ENCODE measurements at regions not wholly inside any gene's neighbourhood (a gene's known extent, or its start where the extent isn't known, plus 50 kb on each side); places are given as distances from the start of the nearest gene placed in this dataset.

DNA sequence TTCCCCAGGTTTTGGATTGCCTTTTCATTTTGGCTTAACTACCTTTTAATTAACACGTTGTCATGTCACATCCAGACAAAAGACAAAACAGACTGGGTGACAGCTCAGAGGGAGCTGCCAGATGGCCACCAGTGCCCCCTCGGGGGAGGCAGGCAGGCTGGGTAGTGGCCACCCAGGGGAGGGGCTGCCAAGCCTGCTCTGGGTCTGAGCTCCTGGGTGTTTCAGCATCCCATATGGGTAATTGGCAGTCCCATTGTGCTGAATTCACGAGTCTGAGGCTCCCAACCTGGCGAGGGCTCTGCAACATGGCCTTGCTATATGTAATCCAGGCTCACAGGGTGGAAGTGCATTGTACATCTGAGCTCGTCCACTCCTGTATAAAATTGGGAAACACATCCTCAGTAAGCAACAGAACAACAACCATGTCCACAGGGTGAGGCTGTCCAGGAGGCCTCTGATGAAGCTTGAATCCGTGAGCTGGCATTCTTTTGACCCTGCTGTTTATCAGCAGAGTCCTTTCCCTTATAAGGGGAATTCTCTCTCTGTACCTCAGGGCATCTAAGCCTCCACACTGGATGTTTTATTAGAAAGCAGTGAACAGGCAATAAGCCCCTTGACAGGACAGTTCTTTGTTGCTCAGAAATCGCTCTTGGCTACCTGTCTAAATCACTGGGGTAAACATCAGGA is 111.7 kb upstream of the SLC22A23 start:
- Histone ChIP-seq H3K9me3 (ENCODE audit: low read depth, low read length, poor library complexity, severe bottlenecking) (no peaks in the 10 kb centered on the region), H3K27ac (ENCODE audit: low read depth, low read length, poor library complexity, severe bottlenecking) (no peak overlapping the region), H3K27me3 (replicated peaks; ENCODE audit: insufficient read depth, low read depth, low read length, poor library complexity) (no peaks in the 10 kb centered on the region), H3K36me3 (ENCODE audit: insufficient read depth, low read length, poor library complexity, severe bottlenecking) (no peaks in the 10 kb centered on the region), H3K4me3 (ENCODE audit: low read depth, low read length, poor library complexity, severe bottlenecking) (no peak overlapping the region), H3K4me1 (ENCODE audit: insufficient read depth, low read length, poor library complexity, severe bottlenecking) (no peaks in the 10 kb centered on the region)
- no TSS peak for BruUV-seq (replicated peaks)
- CTCF ChIA-PET, result no interaction called here
- DNase-seq (ENCODE audit: low spot score), result no peak
- POLR2A ChIA-PET (ENCODE audit: low non-redundant PET), result no interaction called here
- intact Hi-C loops (cut with micrococcal nuclease; ENCODE audit: unreplicated experiment), result no loop called here
- TF ChIP-seq EZH2 (IDR thresholded peaks at IDR 0.05; ENCODE audit: borderline replicate concordance, low read depth, low read length, poor library complexity, severe bottlenecking), result no peak
- TF ChIP-seq, protein P1, sequence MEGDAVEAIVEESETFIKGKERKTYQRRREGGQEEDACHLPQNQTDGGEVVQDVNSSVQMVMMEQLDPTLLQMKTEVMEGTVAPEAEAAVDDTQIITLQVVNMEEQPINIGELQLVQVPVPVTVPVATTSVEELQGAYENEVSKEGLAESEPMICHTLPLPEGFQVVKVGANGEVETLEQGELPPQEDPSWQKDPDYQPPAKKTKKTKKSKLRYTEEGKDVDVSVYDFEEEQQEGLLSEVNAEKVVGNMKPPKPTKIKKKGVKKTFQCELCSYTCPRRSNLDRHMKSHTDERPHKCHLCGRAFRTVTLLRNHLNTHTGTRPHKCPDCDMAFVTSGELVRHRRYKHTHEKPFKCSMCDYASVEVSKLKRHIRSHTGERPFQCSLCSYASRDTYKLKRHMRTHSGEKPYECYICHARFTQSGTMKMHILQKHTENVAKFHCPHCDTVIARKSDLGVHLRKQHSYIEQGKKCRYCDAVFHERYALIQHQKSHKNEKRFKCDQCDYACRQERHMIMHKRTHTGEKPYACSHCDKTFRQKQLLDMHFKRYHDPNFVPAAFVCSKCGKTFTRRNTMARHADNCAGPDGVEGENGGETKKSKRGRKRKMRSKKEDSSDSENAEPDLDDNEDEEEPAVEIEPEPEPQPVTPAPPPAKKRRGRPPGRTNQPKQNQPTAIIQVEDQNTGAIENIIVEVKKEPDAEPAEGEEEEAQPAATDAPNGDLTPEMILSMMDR (conservative IDR thresholded peaks at IDR 0.05; ENCODE audit: low read depth, low read length), result no peak

GRCh38 chr6:3566812-3567211 is 110.0 kb upstream of the SLC22A23 start:
- H3K27me3 ChIP-seq (replicated peaks; ENCODE audit: insufficient read depth, low read depth, low read length, poor library complexity), result no peaks in the 10 kb centered on the region
- TF ChIP-seq, protein P1 (conservative IDR thresholded peaks at IDR 0.05; ENCODE audit: low read depth, low read length), result no peak
- TF ChIP-seq EZH2 (IDR thresholded peaks at IDR 0.05; ENCODE audit: borderline replicate concordance, low read depth, low read length, poor library complexity, severe bottlenecking), result no peak
- ChIA-PET CTCF (no interaction called here), POLR2A (ENCODE audit: low non-redundant PET) (no interaction called here)
- no peak for DNase-seq (ENCODE audit: low spot score)
- no peaks in the 10 kb centered on the region for H3K36me3 ChIP-seq (ENCODE audit: insufficient read depth, low read length, poor library complexity, severe bottlenecking)
- H3K4me1 ChIP-seq (ENCODE audit: insufficient read depth, low read length, poor library complexity, severe bottlenecking), result no peaks in the 10 kb centered on the region
- H3K27ac ChIP-seq (ENCODE audit: low read depth, low read length, poor library complexity, severe bottlenecking), result no peak overlapping the region
- no peaks in the 10 kb centered on the region for H3K9me3 ChIP-seq (ENCODE audit: low read depth, low read length, poor library complexity, severe bottlenecking)
- no TSS peak for BruUV-seq (replicated peaks)
- intact Hi-C loops (cut with micrococcal nuclease; ENCODE audit: unreplicated experiment), result no loop called here
- H3K4me3 ChIP-seq (ENCODE audit: low read depth, low read length, poor library complexity, severe bottlenecking), result no peak overlapping the region

GRCh38 chr6:3565291-3565690 is 108.4 kb upstream of the SLC22A23 start:
- H3K27me3 ChIP-seq (replicated peaks; ENCODE audit: insufficient read depth, low read depth, low read length, poor library complexity), result no peaks in the 10 kb centered on the region
- CTCF ChIA-PET, result no interaction called here
- no peak overlapping the region for H3K4me3 ChIP-seq (ENCODE audit: low read depth, low read length, poor library complexity, severe bottlenecking)

More at GRCh38 chr6:3565291-3565690, 108.4 kb upstream of the SLC22A23 start:
- no TSS peak for BruUV-seq (replicated peaks)
- H3K4me1 ChIP-seq (ENCODE audit: insufficient read depth, low read length, poor library complexity, severe bottlenecking), result no peaks in the 10 kb centered on the region
- intact Hi-C loops (cut with micrococcal nuclease; ENCODE audit: unreplicated experiment), result no loop called here
- TF ChIP-seq, protein P1 (conservative IDR thresholded peaks at IDR 0.05; ENCODE audit: low read depth, low read length), result no peak
- no peak for TF ChIP-seq EZH2 (IDR thresholded peaks at IDR 0.05; ENCODE audit: borderline replicate concordance, low read depth, low read length, poor library complexity, severe bottlenecking)
- no peaks in the 10 kb centered on the region for H3K36me3 ChIP-seq (ENCODE audit: insufficient read depth, low read length, poor library complexity, severe bottlenecking)
- POLR2A ChIA-PET (ENCODE audit: low non-redundant PET), result no interaction called here
- H3K27ac ChIP-seq (ENCODE audit: low read depth, low read length, poor library complexity, severe bottlenecking), result no peak overlapping the region
- H3K9me3 ChIP-seq (ENCODE audit: low read depth, low read length, poor library complexity, severe bottlenecking), result no peaks in the 10 kb centered on the region
- no peak for DNase-seq (ENCODE audit: low spot score)
